ENCODE measurements at regions not wholly inside any gene's neighbourhood (a gene's known extent, or its start where the extent isn't known, plus 50 kb on each side); places are given as distances from the start of the nearest gene placed in this dataset.

DNA sequence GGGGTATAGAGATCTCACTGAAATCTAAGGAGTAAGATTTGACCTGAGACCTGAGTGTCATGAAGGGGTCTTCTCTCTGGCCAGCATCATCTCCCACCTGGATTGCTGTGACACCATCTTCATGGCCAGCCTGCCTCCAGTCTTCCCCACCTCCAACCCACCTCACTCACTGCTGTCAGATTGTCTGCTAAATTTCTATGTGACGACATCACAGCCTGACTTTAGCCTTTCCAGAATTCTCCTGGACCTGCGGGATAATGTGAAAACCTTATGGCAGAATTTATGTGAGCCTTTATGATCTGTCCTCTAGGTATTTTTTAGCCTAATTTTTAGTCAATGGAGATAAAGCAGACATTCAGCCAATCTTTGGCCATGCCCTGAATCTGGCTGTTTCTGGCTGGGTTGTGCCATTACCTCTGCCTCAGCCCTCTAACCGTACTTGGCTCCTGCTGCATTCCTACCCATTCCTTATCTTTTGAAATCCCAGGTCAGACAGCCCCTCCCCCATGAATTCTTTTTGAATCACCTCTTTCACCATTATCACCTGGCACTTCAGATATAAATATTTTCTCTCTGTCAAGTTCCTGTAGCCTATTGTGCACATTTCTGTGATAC lies 66.4 kb upstream of the MMADHC start:
- Histone ChIP-seq H3K27me3 (ENCODE audit: insufficient read depth, low read length, poor library complexity, severe bottlenecking) (no peaks in the 10 kb centered on the region), H3K79me2 (ENCODE audit: insufficient read depth, low read length) (no peaks in the 10 kb centered on the region), H3K9me2 (replicated peaks; ENCODE audit: low read depth, low read length) (no peaks in the 10 kb centered on the region), H2AFZ (ENCODE audit: low read length) (no peak overlapping the region), H3K36me3 (ENCODE audit: insufficient read depth, low read length) (no peaks in the 10 kb centered on the region), H3K4me1 (ENCODE audit: insufficient read depth, low read length, poor library complexity, severe bottlenecking) (no peaks in the 10 kb centered on the region), H3K9me3 (ENCODE audit: insufficient read depth, low read depth, low read length) (no peaks in the 10 kb centered on the region), H3F3A (ENCODE audit: low read depth) (no peaks in the 10 kb centered on the region), H3K4me2 (ENCODE audit: low read depth, low read length, poor library complexity, severe bottlenecking) (no peak overlapping the region), H3K9ac (ENCODE audit: low read depth, low read length, poor library complexity, severe bottlenecking) (no peak overlapping the region), H3K4me3 (ENCODE audit: low read length, poor library complexity, severe bottlenecking) (no peak overlapping the region), H4K20me1 (ENCODE audit: insufficient read depth, low read length, poor library complexity, severe bottlenecking) (no peaks in the 10 kb centered on the region)
- TF ChIP-seq EZH2phosphoT487 (IDR thresholded peaks at IDR 0.05; ENCODE audit: borderline replicate concordance), result no peak
- TF ChIP-seq, protein P1, sequence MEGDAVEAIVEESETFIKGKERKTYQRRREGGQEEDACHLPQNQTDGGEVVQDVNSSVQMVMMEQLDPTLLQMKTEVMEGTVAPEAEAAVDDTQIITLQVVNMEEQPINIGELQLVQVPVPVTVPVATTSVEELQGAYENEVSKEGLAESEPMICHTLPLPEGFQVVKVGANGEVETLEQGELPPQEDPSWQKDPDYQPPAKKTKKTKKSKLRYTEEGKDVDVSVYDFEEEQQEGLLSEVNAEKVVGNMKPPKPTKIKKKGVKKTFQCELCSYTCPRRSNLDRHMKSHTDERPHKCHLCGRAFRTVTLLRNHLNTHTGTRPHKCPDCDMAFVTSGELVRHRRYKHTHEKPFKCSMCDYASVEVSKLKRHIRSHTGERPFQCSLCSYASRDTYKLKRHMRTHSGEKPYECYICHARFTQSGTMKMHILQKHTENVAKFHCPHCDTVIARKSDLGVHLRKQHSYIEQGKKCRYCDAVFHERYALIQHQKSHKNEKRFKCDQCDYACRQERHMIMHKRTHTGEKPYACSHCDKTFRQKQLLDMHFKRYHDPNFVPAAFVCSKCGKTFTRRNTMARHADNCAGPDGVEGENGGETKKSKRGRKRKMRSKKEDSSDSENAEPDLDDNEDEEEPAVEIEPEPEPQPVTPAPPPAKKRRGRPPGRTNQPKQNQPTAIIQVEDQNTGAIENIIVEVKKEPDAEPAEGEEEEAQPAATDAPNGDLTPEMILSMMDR (conservative IDR thresholded peaks at IDR 0.05; ENCODE audit: low read length), result no peak

DNA sequence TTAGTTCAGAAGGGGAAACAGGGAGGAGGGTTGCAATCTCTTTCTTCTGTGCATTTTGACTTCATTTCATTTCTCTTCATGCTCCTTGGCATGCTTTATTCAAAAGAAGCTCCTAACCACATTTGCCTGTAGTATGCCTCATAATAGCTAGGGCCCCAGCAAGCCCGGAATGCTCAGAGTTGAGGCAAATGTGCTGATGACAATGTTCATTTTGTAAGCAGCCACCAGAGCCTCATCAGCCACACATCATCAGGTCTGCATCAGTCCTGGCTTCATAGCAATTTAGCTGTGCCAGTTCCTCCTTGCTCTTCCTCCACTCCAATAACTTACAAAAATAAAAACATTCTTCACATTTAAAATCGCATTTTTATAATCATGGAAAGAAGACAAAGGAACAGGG lies 65.4 kb upstream of the MMADHC start:
- no peak overlapping the region for H2AFZ ChIP-seq (ENCODE audit: low read length)
- no peaks in the 10 kb centered on the region for H4K20me1 ChIP-seq (ENCODE audit: insufficient read depth, low read length, poor library complexity, severe bottlenecking)
- no peaks in the 10 kb centered on the region for H3K9me2 ChIP-seq (replicated peaks; ENCODE audit: low read depth, low read length)
- no peak overlapping the region for H3K4me3 ChIP-seq (ENCODE audit: low read length, poor library complexity, severe bottlenecking)
- H3K4me1 ChIP-seq (ENCODE audit: insufficient read depth, low read length, poor library complexity, severe bottlenecking), result no peaks in the 10 kb centered on the region
- TF ChIP-seq, protein P1 (conservative IDR thresholded peaks at IDR 0.05; ENCODE audit: low read length), result no peak
- TF ChIP-seq EZH2phosphoT487 (IDR thresholded peaks at IDR 0.05; ENCODE audit: borderline replicate concordance), result no peak
- no peak overlapping the region for H3K4me2 ChIP-seq (ENCODE audit: low read depth, low read length, poor library complexity, severe bottlenecking)
- H3K79me2 ChIP-seq (ENCODE audit: insufficient read depth, low read length), result no peaks in the 10 kb centered on the region
- no peak overlapping the region for H3K9ac ChIP-seq (ENCODE audit: low read depth, low read length, poor library complexity, severe bottlenecking)
- H3K27me3 ChIP-seq (ENCODE audit: insufficient read depth, low read length, poor library complexity, severe bottlenecking), result no peaks in the 10 kb centered on the region
- no peaks in the 10 kb centered on the region for H3K36me3 ChIP-seq (ENCODE audit: insufficient read depth, low read length)
- no peaks in the 10 kb centered on the region for H3K9me3 ChIP-seq (ENCODE audit: insufficient read depth, low read depth, low read length)
- H3F3A ChIP-seq (ENCODE audit: low read depth), result no peaks in the 10 kb centered on the region

DNA sequence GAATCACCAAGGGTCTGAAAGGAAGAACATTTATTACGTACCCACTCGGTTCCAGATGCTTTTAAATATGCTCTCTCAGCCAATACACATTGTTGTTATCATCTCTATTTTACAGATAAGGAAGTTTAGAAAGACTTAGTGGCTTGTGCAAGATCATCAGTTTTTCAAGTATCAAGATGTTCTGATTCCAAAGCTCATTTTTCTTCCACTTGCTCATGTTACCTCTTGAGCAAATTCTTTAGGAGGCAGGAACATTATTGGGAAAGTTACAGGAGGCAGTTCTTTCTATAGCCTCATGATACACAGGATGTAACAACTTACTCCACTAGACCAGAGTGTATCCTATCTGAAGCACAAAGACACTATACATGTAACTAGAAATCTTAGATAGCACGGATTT lies 65.0 kb upstream of the MMADHC start:
- TF ChIP-seq, protein P1 (conservative IDR thresholded peaks at IDR 0.05; ENCODE audit: low read length), result no peak
- no peak for TF ChIP-seq EZH2phosphoT487 (IDR thresholded peaks at IDR 0.05; ENCODE audit: borderline replicate concordance)
- no peaks in the 10 kb centered on the region for H3K9me3 ChIP-seq (ENCODE audit: insufficient read depth, low read depth, low read length)
- H3K27me3 ChIP-seq (ENCODE audit: insufficient read depth, low read length, poor library complexity, severe bottlenecking), result no peaks in the 10 kb centered on the region
- H3K4me1 ChIP-seq (ENCODE audit: insufficient read depth, low read length, poor library complexity, severe bottlenecking), result no peaks in the 10 kb centered on the region
- H3K4me3 ChIP-seq (ENCODE audit: low read length, poor library complexity, severe bottlenecking), result no peak overlapping the region
- H3K9me2 ChIP-seq (replicated peaks; ENCODE audit: low read depth, low read length), result no peaks in the 10 kb centered on the region
- no peaks in the 10 kb centered on the region for H3F3A ChIP-seq (ENCODE audit: low read depth)
- no peak overlapping the region for H3K9ac ChIP-seq (ENCODE audit: low read depth, low read length, poor library complexity, severe bottlenecking)
- no peaks in the 10 kb centered on the region for H4K20me1 ChIP-seq (ENCODE audit: insufficient read depth, low read length, poor library complexity, severe bottlenecking)
- H2AFZ ChIP-seq (ENCODE audit: low read length), result no peak overlapping the region
- H3K36me3 ChIP-seq (ENCODE audit: insufficient read depth, low read length), result no peaks in the 10 kb centered on the region
- H3K4me2 ChIP-seq (ENCODE audit: low read depth, low read length, poor library complexity, severe bottlenecking), result no peak overlapping the region
- no peaks in the 10 kb centered on the region for H3K79me2 ChIP-seq (ENCODE audit: insufficient read depth, low read length)

Data from Loucy (cell line).